HFFc6 (cell line): ENCODE measurements at regions not wholly inside any gene's neighbourhood (a gene's known extent, or its start where the extent isn't known, plus 50 kb on each side); places are given as distances from the start of the nearest gene placed in this dataset.

Experiments
- DNase-seq: peaks from one replicate; pipeline ENCODE4 v3.0.0-alpha.2; 2018
- H3K27ac Mint-ChIP-seq: 2 replicates; pipeline ENCODE4 v1.8.0; 2020; ENCODE audit warnings: mild to moderate bottlenecking, mixed read lengths
- H3K27me3 Mint-ChIP-seq: 2 replicates; pipeline ENCODE4 v1.8.0; 2021; ENCODE audit warnings: mild to moderate bottlenecking, moderate library complexity, mixed read lengths; ENCODE audit not compliant: insufficient read depth
- H3K36me3 Mint-ChIP-seq: 2 replicates; pipeline ENCODE4 v1.8.0; 2021; ENCODE audit warnings: low read depth, mixed read lengths
- H3K4me1 Mint-ChIP-seq: 2 replicates; pipeline ENCODE4 v1.8.0; 2020; ENCODE audit warnings: low read depth, mixed read lengths
- H3K4me3 Mint-ChIP-seq: 2 replicates; pipeline ENCODE4 v1.8.0; 2020; ENCODE audit warnings: mild to moderate bottlenecking, moderate library complexity, mixed read lengths
- H3K9me3 Mint-ChIP-seq: 2 replicates; pipeline ENCODE4 v1.8.0; 2020; ENCODE audit warnings: mild to moderate bottlenecking, mixed read lengths
- CTCF ChIP-seq: fragments of 200-600 bp; sonication (generic); IDR thresholded peaks from 2 replicates; pipeline ENCODE4 v1.5.0; 2021; ENCODE audit warnings: antibody characterized with exemption, mild to moderate bottlenecking

- TF ChIP-seq CTCF = no peak
- Mint-ChIP-seq H3K27ac (no peak overlapping the region), H3K9me3 (no peaks in the 10 kb centered on the region), H3K4me1 (no peaks in the 10 kb centered on the region; the same call in 1 of the 2 replicates), H3K4me3 (no peak overlapping the region), H3K36me3 (no peaks in the 10 kb centered on the region), H3K27me3 (no peaks in the 10 kb centered on the region; the same call in 1 of the 2 replicates)
- DNase-seq = no peak
These were observed 1552.3 kb downstream of the OTOL1 start for GRCh38 chr3:163048881-163049280.

GRCh38 chr3:163056874-163057497, 1560.4 kb downstream of the OTOL1 start:
- Mint-ChIP-seq H3K9me3 (no peaks in the 10 kb centered on the region), H3K36me3 (no peaks in the 10 kb centered on the region), H3K27ac (no peak overlapping the region), H3K4me1 (peaks cover 16% of the 10 kb centered on the region), H3K27me3 (no peaks in the 10 kb centered on the region), H3K4me3 (no peak overlapping the region)
- DNase-seq = peak; percentile 24
- peak; percentile 86 for TF ChIP-seq CTCF

- DNase-seq = no peak
- Mint-ChIP-seq H3K4me3 (no peak overlapping the region; the same call in 1 of the 2 replicates), H3K4me1 (peaks cover 16% of the 10 kb centered on the region), H3K27me3 (no peaks in the 10 kb centered on the region; the same call in 1 of the 2 replicates), H3K9me3 (no peaks in the 10 kb centered on the region), H3K36me3 (no peaks in the 10 kb centered on the region), H3K27ac (no peak overlapping the region; the same call in 1 of the 2 replicates)
- TF ChIP-seq CTCF = no peak
These were observed 1561.6 kb downstream of the OTOL1 start for GRCh38 chr3:163058031-163058854.

GRCh38 chr3:163071713-163072112, 1575.1 kb downstream of the OTOL1 start:
- peaks cover 5% of the 10 kb centered on the region for H3K9me3 Mint-ChIP-seq
- no peak overlapping the region for H3K27ac Mint-ChIP-seq
- peak; percentile 71 for DNase-seq
- no peaks in the 10 kb centered on the region for H3K36me3 Mint-ChIP-seq
- H3K27me3 Mint-ChIP-seq = no peaks in the 10 kb centered on the region
- no peak overlapping the region for H3K4me3 Mint-ChIP-seq
- TF ChIP-seq CTCF = no peak
- H3K4me1 Mint-ChIP-seq = peaks cover 8% of the 10 kb centered on the region; the same call in 1 of the 2 replicates
